ENCODE measurements at regions not wholly inside any gene's neighbourhood (a gene's known extent, or its start where the extent isn't known, plus 50 kb on each side); places are given as distances from the start of the nearest gene placed in this dataset.

GRCh38 chr19:27735314-27735713 is 1477.6 kb downstream of the UQCRFS1 start:
- no peak for TF ChIP-seq CTCF (IDR thresholded peaks at IDR 0.05; ENCODE audit: insufficient read depth, low read length, severe bottlenecking)
- no peak for FAIRE-seq
- Histone ChIP-seq H3K4me3 (ENCODE audit: low read depth, low read length) (no peak overlapping the region), H3K36me3 (ENCODE audit: control insufficient read depth, insufficient read depth, low read length) (peaks cover 1% of the 10 kb centered on the region), H3K27me3 (ENCODE audit: control insufficient read depth, insufficient read depth, low read length) (no peaks in the 10 kb centered on the region)
- no peak for DNase-seq (ENCODE audit: low read depth)

GRCh38 chr19:27734496-27735220 is 1478.3 kb downstream of the UQCRFS1 start:
- Histone ChIP-seq H3K27me3 (ENCODE audit: control insufficient read depth, insufficient read depth, low read length) (no peaks in the 10 kb centered on the region), H3K4me3 (ENCODE audit: low read depth, low read length) (no peak overlapping the region), H3K36me3 (ENCODE audit: control insufficient read depth, insufficient read depth, low read length) (peaks cover 1% of the 10 kb centered on the region)
- DNase-seq (ENCODE audit: low read depth) (no peak), FAIRE-seq (no peak)
- TF ChIP-seq CTCF (IDR thresholded peaks at IDR 0.05; ENCODE audit: insufficient read depth, low read length, severe bottlenecking): no peak

GRCh38 chr19:27733551-27734266 is 1479.2 kb downstream of the UQCRFS1 start:
- no peak overlapping the region for H3K4me3 ChIP-seq (ENCODE audit: low read depth, low read length)
- H3K27me3 ChIP-seq (ENCODE audit: control insufficient read depth, insufficient read depth, low read length): no peaks in the 10 kb centered on the region
- H3K36me3 ChIP-seq (ENCODE audit: control insufficient read depth, insufficient read depth, low read length): no peaks in the 10 kb centered on the region
- FAIRE-seq (no peak), DNase-seq (ENCODE audit: low read depth) (no peak)
- TF ChIP-seq CTCF (IDR thresholded peaks at IDR 0.05; ENCODE audit: insufficient read depth, low read length, severe bottlenecking): no peak

GRCh38 chr19:27729332-27729731 is 1483.6 kb downstream of the UQCRFS1 start:
- DNase-seq (ENCODE audit: low read depth): no peak
- no peak for FAIRE-seq
- H3K36me3 ChIP-seq (ENCODE audit: control insufficient read depth, insufficient read depth, low read length): no peaks in the 10 kb centered on the region
- H3K4me3 ChIP-seq (ENCODE audit: low read depth, low read length): no peak overlapping the region
- H3K27me3 ChIP-seq (ENCODE audit: control insufficient read depth, insufficient read depth, low read length): no peaks in the 10 kb centered on the region
- TF ChIP-seq CTCF (IDR thresholded peaks at IDR 0.05; ENCODE audit: insufficient read depth, low read length, severe bottlenecking): no peak

- H3K36me3 ChIP-seq (ENCODE audit: control insufficient read depth, insufficient read depth, low read length): no peaks in the 10 kb centered on the region
- no peak for FAIRE-seq
- no peak for TF ChIP-seq CTCF (IDR thresholded peaks at IDR 0.05; ENCODE audit: insufficient read depth, low read length, severe bottlenecking)
Observed at GRCh38 chr19:27722625-27723024, 1490.3 kb downstream of the UQCRFS1 start.

More at GRCh38 chr19:27722625-27723024, 1490.3 kb downstream of the UQCRFS1 start:
- no peak overlapping the region for H3K4me3 ChIP-seq (ENCODE audit: low read depth, low read length)
- no peak for DNase-seq (ENCODE audit: low read depth)
- no peaks in the 10 kb centered on the region for H3K27me3 ChIP-seq (ENCODE audit: control insufficient read depth, insufficient read depth, low read length)

Measured in bronchial epithelial cell (primary cell).